A673 (cell line): ENCODE measurements at regions not wholly inside any gene's neighbourhood (a gene's known extent, or its start where the extent isn't known, plus 50 kb on each side); places are given as distances from the start of the nearest gene placed in this dataset.

Experiments
- BruUV-seq: library from RNA; stranded (reverse); fragments of 400-500 nt; replicated peaks from 2 replicates; lab custom pipeline; 2021; lab: Mats Ljungman, UMichigan
- CTCF ChIA-PET: fragments of 300-600 bp; sonication (Branson Sonifier 250); formaldehyde crosslinking; loops from one replicate; lab custom pipeline; 2022; ENCODE audit warnings: antibody characterized with exemption; lab: Charles Lee
- POLR2A ChIA-PET: fragments of 300-600 bp; sonication (Branson Sonifier 250); formaldehyde crosslinking; loops from one replicate; lab custom pipeline; 2022; ENCODE audit warnings: antibody characterized with exemption; ENCODE audit not compliant: low non-redundant PET; lab: Charles Lee
- DNase-seq: peaks from one replicate; pipeline ENCODE4 v3.0.0-alpha.2; 2015; ENCODE audit warnings: low spot score
- H3K27ac ChIP-seq: fragments of 200-600 bp; sonication (generic); 2 replicates; pipeline ENCODE4 v1.5.1; 2016; ENCODE audit warnings: mixed run types, low read depth, mild to moderate bottlenecking, mixed read lengths, antibody characterized with exemption, low read length; ENCODE audit not compliant: poor library complexity, severe bottlenecking
- H3K27me3 ChIP-seq: fragments of 200-600 bp; sonication (generic); replicated peaks from 2 replicates; pipeline ENCODE4 v1.6.1; 2017; ENCODE audit warnings: mixed run types, low read depth, mild to moderate bottlenecking, mixed read lengths, antibody characterized with exemption, low read length; ENCODE audit not compliant: insufficient read depth, poor library complexity
- H3K36me3 ChIP-seq: fragments of 200-600 bp; sonication (generic); 2 replicates; pipeline ENCODE4 v1.6.1; 2016; ENCODE audit warnings: mixed run types, mild to moderate bottlenecking, mixed read lengths, antibody characterized with exemption, low read length; ENCODE audit not compliant: insufficient read depth, poor library complexity, severe bottlenecking
- H3K4me1 ChIP-seq: fragments of 200-600 bp; sonication (generic); 2 replicates; pipeline ENCODE4 v1.6.1; 2017; ENCODE audit warnings: mixed run types, mild to moderate bottlenecking, mixed read lengths, antibody characterized with exemption, low read length; ENCODE audit not compliant: insufficient read depth, poor library complexity, severe bottlenecking
- H3K4me3 ChIP-seq: fragments of 200-600 bp; sonication (generic); 2 replicates; pipeline ENCODE4 v1.5.1; 2016; ENCODE audit warnings: low read depth, mixed run types, mild to moderate bottlenecking, mixed read lengths, low read length; ENCODE audit not compliant: poor library complexity, severe bottlenecking
- H3K9me3 ChIP-seq: fragments of 200-600 bp; sonication (generic); 2 replicates; pipeline ENCODE4 v1.6.1; 2016; ENCODE audit warnings: mixed run types, low read depth, mild to moderate bottlenecking, mixed read lengths, antibody characterized with exemption, low read length; ENCODE audit not compliant: poor library complexity, severe bottlenecking
- CTCF ChIP-seq: fragments of 300-800, 200-600 bp; sonication (generic); conservative IDR thresholded peaks from 2 replicates; pipeline ENCODE4 v1.5.1; 2017; ENCODE audit warnings: low read depth, mild to moderate bottlenecking, antibody characterized with exemption, low read length, moderate library complexity, mixed read lengths
- EZH2 ChIP-seq: fragments of 200-600 bp; sonication (generic); IDR thresholded peaks from 2 replicates; pipeline ENCODE4 v1.6.1; 2017; ENCODE audit warnings: borderline replicate concordance, low read depth, mild to moderate bottlenecking, mixed read lengths, antibody characterized with exemption, low read length; ENCODE audit not compliant: poor library complexity, severe bottlenecking
- intact Hi-C: fragments of 100-400 bp; cut with micrococcal nuclease; formaldehyde crosslinking; loops from one replicate; pipeline ENCODE4 v1.10.0; 2022; ENCODE audit not compliant: unreplicated experiment

DNA sequence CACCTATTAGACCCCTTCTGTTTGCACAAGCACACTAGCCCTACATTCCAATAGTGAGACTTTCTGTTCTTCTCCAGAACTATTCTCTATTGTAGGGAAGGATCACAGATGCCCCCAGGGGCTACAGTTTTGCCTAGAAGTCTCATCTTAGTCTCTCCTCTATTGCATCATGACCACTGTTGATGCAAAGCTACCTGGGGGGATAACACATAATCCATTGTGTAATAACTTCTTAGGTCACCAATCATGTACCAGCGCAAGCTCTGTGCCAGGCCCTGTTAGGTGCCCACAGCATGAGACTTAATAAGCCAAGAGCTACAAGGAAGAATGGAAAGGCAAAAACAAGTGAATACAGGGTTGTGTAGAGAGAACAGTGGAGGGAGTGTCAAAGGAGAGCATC is 98.1 kb upstream of the TNFAIP3 start:
- POLR2A ChIA-PET = no interaction called here

DNA sequence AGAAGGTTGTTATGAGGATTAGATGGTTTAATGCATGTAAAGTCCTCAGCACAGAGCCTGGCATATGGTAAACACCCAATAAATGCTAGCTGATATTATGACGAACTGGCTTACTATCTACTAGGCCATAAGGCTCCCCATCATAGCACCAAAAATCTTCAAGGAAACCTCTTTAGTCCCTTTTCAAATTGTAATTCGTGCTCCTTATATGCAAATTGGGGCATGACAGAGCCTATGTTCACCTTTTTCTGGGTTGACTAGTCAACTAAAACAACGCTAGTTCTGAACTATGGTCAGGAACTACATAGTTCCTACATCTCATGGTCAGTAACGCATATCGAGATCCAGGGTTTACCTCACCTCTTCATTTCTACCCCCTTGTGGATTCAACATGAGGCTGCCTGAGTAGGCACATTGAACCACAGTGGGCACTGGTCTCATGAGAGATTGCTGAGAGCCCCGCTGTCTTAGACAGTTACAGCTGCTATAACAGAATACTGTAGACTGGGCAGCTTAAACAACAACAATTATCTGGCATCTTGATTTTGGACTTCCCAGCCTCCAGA is 97.2 kb upstream of the TNFAIP3 start:
- no TSS peak for BruUV-seq
- no peaks in the 10 kb centered on the region for H3K4me1 ChIP-seq
- CTCF ChIA-PET = no interaction called here

More for the DNA sequence above, 98.1 kb upstream of the TNFAIP3 start:
- H3K36me3 ChIP-seq = no peaks in the 10 kb centered on the region
- no TSS peak for BruUV-seq
- no peak overlapping the region for H3K27ac ChIP-seq
- intact Hi-C loops = no loop called here
- no peaks in the 10 kb centered on the region for H3K4me1 ChIP-seq
- TF ChIP-seq CTCF = no peak
- TF ChIP-seq EZH2 = no peak
- no peak overlapping the region for H3K4me3 ChIP-seq
- no peaks in the 10 kb centered on the region for H3K9me3 ChIP-seq
- CTCF ChIA-PET = no interaction called here
- no peak for DNase-seq
- no peaks in the 10 kb centered on the region for H3K27me3 ChIP-seq

GRCh38 chr6:137772541-137773250 is 94.4 kb upstream of the TNFAIP3 start:
- BruUV-seq = no TSS peak
- intact Hi-C loops = no loop called here
- Histone ChIP-seq H3K27ac (no peak overlapping the region), H3K4me3 (no peak overlapping the region), H3K9me3 (no peaks in the 10 kb centered on the region), H3K4me1 (no peaks in the 10 kb centered on the region), H3K27me3 (no peaks in the 10 kb centered on the region), H3K36me3 (no peaks in the 10 kb centered on the region)
- no peak for TF ChIP-seq CTCF
- no peak for TF ChIP-seq EZH2
- CTCF ChIA-PET = no interaction called here
- POLR2A ChIA-PET = no interaction called here
- no peak for DNase-seq

More for the DNA sequence above, 97.2 kb upstream of the TNFAIP3 start:
- Histone ChIP-seq H3K36me3 (no peaks in the 10 kb centered on the region), H3K27me3 (no peaks in the 10 kb centered on the region), H3K4me3 (no peak overlapping the region), H3K9me3 (no peaks in the 10 kb centered on the region), H3K27ac (no peak overlapping the region)
- TF ChIP-seq CTCF (no peak), EZH2 (no peak)
- POLR2A ChIA-PET = no interaction called here
- no peak for DNase-seq
- intact Hi-C loops = no loop called here
